Stimulated activated CD4-positive, alpha-beta T cell treated with anti-CD3 and anti-CD28 coated beads, Interleukin-2, amount 100 ng/mL, for 24 hours (primary cell): ENCODE measurements at regions not wholly inside any gene's neighbourhood (a gene's known extent, or its start where the extent isn't known, plus 50 kb on each side); places are given as distances from the start of the nearest gene placed in this dataset.
"Not testable (repeated sequence)": the region's sequence is repeated elsewhere in the genome, so short reads cannot be mapped to it uniquely, and the experiment has no call there.

Source experiments
- DNase-seq, 2 donors: peaks; one replicate each; pipeline ENCODE4 v3.0.0-alpha.2; 2020

GRCh38 chr11:37969336-37969735, 1371.3 kb upstream of the RAG2 start:
- not testable (repeated sequence) for DNase-seq

GRCh38 chr11:37968148-37968547, 1370.1 kb upstream of the RAG2 start:
- no peak for DNase-seq

GRCh38 chr11:37967635-37968034, 1369.6 kb upstream of the RAG2 start:
- no peak for DNase-seq

- DNase-seq, result no peak
Measured at GRCh38 chr11:37963440-37963839, 1365.4 kb upstream of the RAG2 start.

GRCh38 chr11:37957717-37958116, 1359.7 kb upstream of the RAG2 start:
- no peak for DNase-seq

GRCh38 chr11:37951996-37952395, 1354.0 kb upstream of the RAG2 start:
- DNase-seq, result no peak

GRCh38 chr11:37948258-37948657, 1350.2 kb upstream of the RAG2 start:
- no peak for DNase-seq

- DNase-seq, result no peak
Measured at GRCh38 chr11:37947821-37948220, 1349.8 kb upstream of the RAG2 start.

- DNase-seq, result peak in 1 of 2 donors; percentile 0
Measured at GRCh38 chr11:37946155-37946766, 1348.2 kb upstream of the RAG2 start.

- DNase-seq, result no peak
Measured at GRCh38 chr11:37942081-37942480, 1344.0 kb upstream of the RAG2 start.

GRCh38 chr11:37929100-37929653, 1331.1 kb upstream of the RAG2 start:
- no peak for DNase-seq

- DNase-seq, result no peak
Measured at GRCh38 chr11:37926772-37927171, 1328.7 kb upstream of the RAG2 start.

GRCh38 chr11:37916331-37916730, 1318.3 kb upstream of the RAG2 start:
- DNase-seq, result no peak

- no peak for DNase-seq
Measured at GRCh38 chr11:37914859-37915258, 1316.8 kb upstream of the RAG2 start.

GRCh38 chr11:37908219-37908548, 1310.1 kb upstream of the RAG2 start:
- no peak for DNase-seq

GRCh38 chr11:37907436-37908218, 1309.6 kb upstream of the RAG2 start:
- DNase-seq, result no peak

- no peak for DNase-seq
Measured at GRCh38 chr11:37905707-37906417, 1307.8 kb upstream of the RAG2 start.

GRCh38 chr11:37896016-37896415, 1298.0 kb upstream of the RAG2 start:
- DNase-seq, result no peak

GRCh38 chr11:37881741-37882140, 1283.7 kb upstream of the RAG2 start:
- DNase-seq, result no peak

- DNase-seq, result no peak
Measured at GRCh38 chr11:37861671-37862070, 1263.6 kb upstream of the RAG2 start.

- not testable (repeated sequence) for DNase-seq
Measured at GRCh38 chr11:37858806-37859537, 1260.9 kb upstream of the RAG2 start.

GRCh38 chr11:37858398-37858797, 1260.4 kb upstream of the RAG2 start:
- no peak for DNase-seq

- DNase-seq, result no peak
Measured at GRCh38 chr11:37857726-37858125, 1259.7 kb upstream of the RAG2 start.
